WTC11 (cell line): ENCODE measurements at regions not wholly inside any gene's neighbourhood (a gene's known extent, or its start where the extent isn't known, plus 50 kb on each side); places are given as distances from the start of the nearest gene placed in this dataset.
"Not testable (repeated sequence)": the region's sequence is repeated elsewhere in the genome, so short reads cannot be mapped to it uniquely, and the experiment has no call there.

Experiments
- CTCF ChIP-seq: fragments of 200-600 bp; IDR thresholded peaks from 2 replicates; pipeline ENCODE4 v1.8.0; 2022; ENCODE audit warnings: antibody characterized with exemption
- MAX ChIP-seq: sonication (generic); formaldehyde crosslinking; IDR thresholded peaks from 2 replicates; pipeline ENCODE4 v1.8.0; 2022; ENCODE audit warnings: mild to moderate bottlenecking, missing genetic modification reagents
- ZNF121 ChIP-seq: sonication (generic); formaldehyde crosslinking; IDR thresholded peaks from 2 replicates; pipeline ENCODE4 v1.8.0; 2023; ENCODE audit warnings: missing genetic modification reagents
- TF ChIP-seq, protein P1 (sequence below): sonication (generic); formaldehyde crosslinking; conservative IDR thresholded peaks from 2 replicates; pipeline ENCODE4 v1.8.1; 2022; ENCODE audit warnings: mild to moderate bottlenecking, missing genetic modification reagents

- TF ChIP-seq, protein P1, sequence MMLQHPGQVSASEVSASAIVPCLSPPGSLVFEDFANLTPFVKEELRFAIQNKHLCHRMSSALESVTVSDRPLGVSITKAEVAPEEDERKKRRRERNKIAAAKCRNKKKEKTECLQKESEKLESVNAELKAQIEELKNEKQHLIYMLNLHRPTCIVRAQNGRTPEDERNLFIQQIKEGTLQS (CRISPR knock-in tag), result not testable (repeated sequence)
- TF ChIP-seq CTCF; ZNF121 (CRISPR knock-in tag); MAX: not testable (repeated sequence)
Observed at GRCh38 chr9:134532661-134533060, 108.9 kb upstream of the COL5A1 start.
